ENCODE measurements at regions not wholly inside any gene's neighbourhood (a gene's known extent, or its start where the extent isn't known, plus 50 kb on each side); places are given as distances from the start of the nearest gene placed in this dataset.

DNA sequence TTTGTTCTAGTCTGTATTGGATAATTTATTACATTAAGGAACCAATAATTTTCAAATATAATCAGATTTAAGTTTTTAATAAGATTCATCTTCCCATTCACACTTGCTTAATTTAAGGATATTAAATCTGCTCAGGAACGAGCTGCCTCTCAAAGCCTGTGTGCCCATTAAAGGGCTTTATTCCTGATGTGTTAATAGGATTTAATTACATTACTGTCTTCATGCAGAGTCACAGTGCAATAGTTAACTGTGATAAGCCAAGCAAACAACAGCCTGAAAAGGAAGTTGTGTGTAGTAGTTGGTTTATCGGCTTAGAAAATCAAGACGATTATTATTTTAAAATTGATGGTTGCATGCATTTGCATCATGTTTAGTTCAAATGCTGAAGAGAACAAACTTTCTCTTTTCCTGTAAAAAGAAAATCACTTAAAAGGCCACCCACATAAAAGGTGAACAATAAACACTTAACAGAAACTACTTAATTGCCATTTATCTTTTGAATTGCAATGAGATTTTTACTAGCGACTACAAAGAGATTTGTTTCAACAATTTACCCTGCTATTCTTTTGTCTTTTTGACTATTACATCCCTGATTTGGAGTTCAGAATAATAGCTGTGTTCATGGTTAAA lies 174.6 kb downstream of the RWDD3 start:
- TF ChIP-seq EZH2 (IDR thresholded peaks at IDR 0.05; ENCODE audit: insufficient read depth, poor library complexity, severe bottlenecking) (no peak), EZH2phosphoT487 (IDR thresholded peaks at IDR 0.05; ENCODE audit: insufficient read depth, low read depth) (no peak)
